GM23248 (cell line): ENCODE measurements at regions not wholly inside any gene's neighbourhood (a gene's known extent, or its start where the extent isn't known, plus 50 kb on each side); places are given as distances from the start of the nearest gene placed in this dataset.

ENCODE experiments used
- DNase-seq: peaks from one replicate; pipeline ENCODE4 v3.0.0-alpha.2; 2015
- H2AFZ ChIP-seq: fragments of 200-600 bp; sonication (generic); 2 replicates; pipeline ENCODE4 v1.6.1; 2016; ENCODE audit warnings: antibody characterized with exemption
- H3F3A ChIP-seq: fragments of 200-600 bp; sonication (generic); 2 replicates; pipeline ENCODE4 v1.6.1; 2016; ENCODE audit warnings: mild to moderate bottlenecking, antibody characterized with exemption, mixed run types; ENCODE audit not compliant: insufficient read depth
- H3K27ac ChIP-seq: fragments of 200-600 bp; sonication (generic); 2 replicates; pipeline ENCODE4 v1.5.1; 2016; ENCODE audit warnings: mild to moderate bottlenecking
- H3K27me3 ChIP-seq: fragments of 200-600 bp; sonication (generic); replicated peaks from 2 replicates; pipeline ENCODE4 v1.6.1; 2016; ENCODE audit warnings: mild to moderate bottlenecking; ENCODE audit not compliant: insufficient read depth
- H3K36me3 ChIP-seq: fragments of 200-600 bp; sonication (generic); 2 replicates; pipeline ENCODE4 v1.6.1; 2016; ENCODE audit warnings: low read depth, mild to moderate bottlenecking
- H3K4me1 ChIP-seq: fragments of 200-600 bp; sonication (generic); 2 replicates; pipeline ENCODE4 v1.6.1; 2016; ENCODE audit warnings: mild to moderate bottlenecking; ENCODE audit not compliant: insufficient read depth
- H3K4me2 ChIP-seq: fragments of 200-600 bp; sonication (generic); one replicate; pipeline ENCODE4 v1.6.1; 2016; ENCODE audit warnings: mild to moderate bottlenecking; ENCODE audit not compliant: unreplicated experiment
- H3K4me3 ChIP-seq: fragments of 200-600 bp; sonication (generic); 2 replicates; pipeline ENCODE4 v1.5.1; 2016; ENCODE audit warnings: mild to moderate bottlenecking
- H3K79me2 ChIP-seq: fragments of 200-600 bp; sonication (generic); 2 replicates; pipeline ENCODE4 v1.6.1; 2016; ENCODE audit warnings: mild to moderate bottlenecking; ENCODE audit not compliant: insufficient read depth
- H3K9ac ChIP-seq: fragments of 200-600 bp; sonication (generic); 2 replicates; pipeline ENCODE4 v1.6.1; 2016; ENCODE audit warnings: mild to moderate bottlenecking
- H3K9me2 ChIP-seq: fragments of 200-600 bp; sonication (generic); 2 replicates; pipeline ENCODE4 v1.6.1; 2016; ENCODE audit warnings: mixed run types, mild to moderate bottlenecking, moderate library complexity; ENCODE audit not compliant: insufficient read depth
- H3K9me3 ChIP-seq: fragments of 200-600 bp; sonication (generic); one replicate; pipeline ENCODE4 v1.6.1; 2017; ENCODE audit warnings: low read depth
- H4K20me1 ChIP-seq: fragments of 200-600 bp; sonication (generic); 2 replicates; pipeline ENCODE4 v1.6.0; 2016; ENCODE audit not compliant: insufficient read depth
- EZH2 ChIP-seq: fragments of 200-600 bp; sonication (generic); IDR thresholded peaks from 2 replicates; pipeline ENCODE4 v1.6.1; 2018; ENCODE audit warnings: antibody characterized with exemption, mild to moderate bottlenecking; ENCODE audit not compliant: insufficient read depth, poor library complexity, severe bottlenecking
- EZH2phosphoT487 ChIP-seq: fragments of 200-600 bp; sonication (generic); IDR thresholded peaks from 2 replicates; pipeline ENCODE4 v1.6.1; 2018; ENCODE audit warnings: antibody characterized with exemption, moderate library complexity, mild to moderate bottlenecking, low read depth; ENCODE audit not compliant: insufficient read depth
- WGBS, 2 experiments: methylation state at CpG; one replicate each; pipeline ENCODE4 v1.1.6; 2015 to 2017; ENCODE audit warnings: low lambda C conversion rate in 2 of 2, low coverage in 1 of 2; ENCODE audit errors: missing lambda C conversion rate in 2 of 2; 5-methylcytosine and 5-hydroxymethylcytosine counted together
- in situ Hi-C: fragments of 300-500 bp; cut with MboI; formaldehyde crosslinking; loops from 2 replicates; pipeline ENCODE4 v1.15.0; 2020

DNA sequence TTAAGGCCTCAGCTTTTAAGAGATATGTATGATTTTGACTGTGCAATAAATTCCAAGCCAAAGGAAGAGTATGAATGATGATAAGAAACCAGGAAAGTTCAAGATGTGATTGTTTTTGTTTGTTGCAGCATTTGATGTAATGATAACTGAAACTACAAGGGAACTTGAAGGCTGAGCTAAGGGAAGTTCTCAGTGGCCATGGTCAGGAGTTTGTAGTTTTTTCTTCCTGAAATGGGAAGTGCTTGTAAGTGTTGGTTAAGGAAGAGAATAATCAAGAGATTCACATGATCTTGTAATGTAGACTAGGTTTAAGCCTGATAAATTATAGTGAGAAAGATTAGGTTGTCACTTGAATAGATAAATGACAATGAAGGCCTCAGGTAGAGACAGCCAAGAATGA, 53.4 kb downstream of the PTCHD4 start:
- H3F3A ChIP-seq = no peaks in the 10 kb centered on the region
- in situ Hi-C loops = no loop called here
- H4K20me1 ChIP-seq = no peaks in the 10 kb centered on the region
- no peaks in the 10 kb centered on the region for H3K36me3 ChIP-seq
- H3K4me3 ChIP-seq = no peak overlapping the region
- no peak for DNase-seq
- TF ChIP-seq EZH2phosphoT487 = no peak
- no peak for TF ChIP-seq EZH2
- H3K79me2 ChIP-seq = no peaks in the 10 kb centered on the region
- H3K9me2 ChIP-seq = no peaks in the 10 kb centered on the region
- no peaks in the 10 kb centered on the region for H3K9me3 ChIP-seq
- H2AFZ ChIP-seq = no peak overlapping the region
- no peak overlapping the region for H3K4me2 ChIP-seq
- H3K27ac ChIP-seq = no peak overlapping the region
- H3K9ac ChIP-seq = no peak overlapping the region
- no peaks in the 10 kb centered on the region for H3K27me3 ChIP-seq
- no peaks in the 10 kb centered on the region for H3K4me1 ChIP-seq

DNA sequence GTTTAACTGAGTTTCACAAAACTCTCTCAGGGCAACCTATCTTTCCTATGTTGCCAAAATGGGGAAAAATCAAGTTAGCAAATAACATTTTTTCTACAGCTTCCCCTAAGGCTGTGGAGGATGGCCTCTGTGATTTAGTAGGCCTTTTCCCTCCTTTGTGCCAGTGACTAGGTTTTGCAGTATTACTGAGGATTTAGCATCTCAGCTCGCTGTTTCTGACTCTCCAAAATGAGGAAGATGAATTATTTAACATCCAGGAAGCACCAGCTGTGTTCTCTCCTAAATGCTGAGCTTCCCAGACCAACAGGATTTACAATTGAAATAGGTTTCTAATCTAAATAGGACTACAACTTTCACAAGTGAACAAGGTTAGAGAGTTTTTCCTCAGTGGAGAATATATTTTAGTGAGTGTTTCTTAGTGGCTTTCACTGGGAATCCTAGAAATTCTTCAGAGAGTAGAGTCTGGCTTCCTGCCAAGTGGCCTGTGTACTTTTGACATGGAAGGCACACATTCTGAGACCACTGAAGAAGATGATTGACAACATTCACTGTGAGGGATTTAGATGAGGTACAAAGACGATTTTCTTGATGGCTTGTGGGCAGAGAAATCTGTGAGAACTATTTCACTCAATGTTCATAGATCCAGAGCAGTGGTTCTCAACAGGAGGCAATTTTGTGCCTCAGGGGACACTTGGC, 62.4 kb downstream of the PTCHD4 start:
- Histone ChIP-seq H4K20me1 (no peaks in the 10 kb centered on the region), H3K4me3 (no peak overlapping the region), H3K9ac (no peak overlapping the region), H3K36me3 (no peaks in the 10 kb centered on the region), H2AFZ (no peak overlapping the region), H3K4me2 (no peak overlapping the region), H3K27ac (no peak overlapping the region), H3K27me3 (no peaks in the 10 kb centered on the region), H3F3A (no peaks in the 10 kb centered on the region), H3K4me1 (no peaks in the 10 kb centered on the region), H3K9me3 (no peaks in the 10 kb centered on the region), H3K9me2 (no peaks in the 10 kb centered on the region), H3K79me2 (no peaks in the 10 kb centered on the region)
- TF ChIP-seq EZH2phosphoT487 (no peak), EZH2 (no peak)
- no peak for DNase-seq
- in situ Hi-C loops = no loop called here
- 2 to 7% methylated on average over 2 of the region's 2 CpGs for WGBS, 2 experiments

DNA sequence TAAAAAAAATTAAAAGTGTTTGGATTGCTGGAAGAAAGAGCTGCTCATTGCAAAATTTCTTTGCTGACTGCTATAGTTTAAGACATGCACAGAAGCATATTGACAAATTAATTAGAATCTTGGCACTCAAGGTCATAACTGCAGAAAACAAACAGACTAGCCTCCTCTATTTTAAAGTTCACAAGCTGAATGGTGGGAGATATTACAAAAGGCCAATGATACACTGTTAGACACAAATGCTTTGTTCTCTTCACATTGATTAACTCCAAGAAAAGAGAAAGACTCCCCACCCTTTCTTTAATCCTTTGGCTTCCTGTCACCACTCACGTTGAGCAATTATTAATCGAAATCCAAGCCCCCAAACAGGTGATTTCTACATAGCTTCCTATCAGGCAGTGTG, 69.1 kb downstream of the PTCHD4 start:
- Histone ChIP-seq H3K27ac (no peak overlapping the region), H3K9ac (no peak overlapping the region), H3K4me1 (no peaks in the 10 kb centered on the region), H3F3A (no peaks in the 10 kb centered on the region), H3K9me3 (no peaks in the 10 kb centered on the region), H3K4me2 (no peak overlapping the region), H3K4me3 (no peak overlapping the region), H2AFZ (no peak overlapping the region), H4K20me1 (no peaks in the 10 kb centered on the region), H3K9me2 (no peaks in the 10 kb centered on the region), H3K36me3 (no peaks in the 10 kb centered on the region), H3K27me3 (no peaks in the 10 kb centered on the region), H3K79me2 (no peaks in the 10 kb centered on the region)
- in situ Hi-C loops = no loop called here
- TF ChIP-seq EZH2phosphoT487 (no peak), EZH2 (no peak)
- DNase-seq = no peak
- 5 to 12% methylated on average over 2 of the region's 2 CpGs for WGBS, 2 experiments

DNA sequence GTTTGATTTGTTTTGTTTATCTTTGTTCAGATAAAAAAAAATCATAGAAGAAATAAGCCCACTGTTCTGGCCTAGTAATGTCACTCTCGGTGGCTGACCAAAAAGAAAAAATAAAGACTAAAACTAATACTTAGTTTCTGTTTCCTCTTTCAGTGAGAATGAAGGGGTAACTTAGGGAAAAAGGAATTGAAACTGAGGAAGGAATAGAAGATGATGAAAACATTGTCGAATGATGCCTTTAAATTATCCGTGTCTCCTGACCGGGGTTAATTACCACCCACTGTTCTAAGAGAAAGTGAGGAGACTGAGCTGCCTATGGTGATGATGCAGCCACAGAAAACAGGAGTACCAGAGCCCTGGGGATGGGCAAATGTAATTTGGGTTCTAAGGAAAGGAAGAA, 73.1 kb downstream of the PTCHD4 start:
- H3K9me2 ChIP-seq = no peaks in the 10 kb centered on the region
- H3K4me3 ChIP-seq = no peak overlapping the region
- H3F3A ChIP-seq = no peaks in the 10 kb centered on the region
- in situ Hi-C loops = no loop called here
- H3K27me3 ChIP-seq = no peaks in the 10 kb centered on the region
- H3K4me1 ChIP-seq = no peaks in the 10 kb centered on the region
- H2AFZ ChIP-seq = no peak overlapping the region
- no peak overlapping the region for H3K27ac ChIP-seq
- H3K36me3 ChIP-seq = no peaks in the 10 kb centered on the region
- H3K4me2 ChIP-seq = no peak overlapping the region
- no peak for DNase-seq
- H3K79me2 ChIP-seq = no peaks in the 10 kb centered on the region
- H4K20me1 ChIP-seq = no peaks in the 10 kb centered on the region
- WGBS, 2 experiments = 54 to 57% methylated on average over 4 of the region's 4 CpGs
- H3K9ac ChIP-seq = no peak overlapping the region
- H3K9me3 ChIP-seq = no peaks in the 10 kb centered on the region
- TF ChIP-seq EZH2 = no peak

DNA sequence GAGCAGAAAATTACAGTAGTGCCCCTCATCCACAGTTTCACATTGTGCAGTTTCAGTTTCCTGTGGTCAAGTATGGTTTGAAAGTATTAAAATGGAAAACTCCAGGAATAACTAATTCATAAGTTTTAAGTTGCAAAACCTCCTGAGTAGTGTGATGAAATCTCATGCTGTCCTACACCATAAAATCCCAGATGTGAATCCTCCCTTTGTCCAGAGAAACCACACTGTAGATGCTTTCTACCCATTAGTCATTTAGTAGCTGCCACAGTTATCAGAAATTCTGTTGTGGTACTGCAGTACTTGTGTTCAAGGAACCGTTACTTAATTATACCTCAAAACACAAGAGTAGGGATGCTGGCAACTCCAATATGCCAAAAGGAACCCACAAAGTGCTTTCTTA, 74.7 kb downstream of the PTCHD4 start:
- H3K4me3 ChIP-seq = peak overlapping the region; percentile 26; the same call in 1 of the 2 replicates
- no peaks in the 10 kb centered on the region for H3K27me3 ChIP-seq
- H3K27ac ChIP-seq = peak overlapping the region; percentile 55
- H3K4me1 ChIP-seq = 0 out of 2 replicates have a peak, but pooled peaks cover 4% of the 10 kb centered on the region
- no peaks in the 10 kb centered on the region for H3K36me3 ChIP-seq
- no peaks in the 10 kb centered on the region for H3K9me3 ChIP-seq
- no peaks in the 10 kb centered on the region for H3K9me2 ChIP-seq
- peak; percentile 63 for DNase-seq
- no peaks in the 10 kb centered on the region for H3K79me2 ChIP-seq
- H3K4me2 ChIP-seq = peak overlapping the region; percentile 14
- WGBS, 2 experiments = 21 to 24% methylated on average over 1 of the region's 1 CpG
- H2AFZ ChIP-seq = no peak overlapping the region
- no peaks in the 10 kb centered on the region for H3F3A ChIP-seq
- TF ChIP-seq EZH2phosphoT487 (no peak), EZH2 (no peak)
- no peaks in the 10 kb centered on the region for H4K20me1 ChIP-seq
- no peak overlapping the region for H3K9ac ChIP-seq
- in situ Hi-C loops = no loop called here
